ENCODE measurements at regions not wholly inside any gene's neighbourhood (a gene's known extent, or its start where the extent isn't known, plus 50 kb on each side); places are given as distances from the start of the nearest gene placed in this dataset.

- Histone ChIP-seq H3K4me3 (ENCODE audit: low read length) (no peak overlapping the region), H3K27ac (ENCODE audit: low read depth, low read length) (no peak overlapping the region), H3K36me3 (ENCODE audit: insufficient read depth, low read length) (no peaks in the 10 kb centered on the region), H3K4me1 (ENCODE audit: insufficient read depth, low read length) (no peaks in the 10 kb centered on the region), H3K9me3 (ENCODE audit: low read length) (no peaks in the 10 kb centered on the region), H3K27me3 (ENCODE audit: insufficient read depth, low read length, poor library complexity, severe bottlenecking) (no peaks in the 10 kb centered on the region)
- ChIA-PET POLR2A (no interaction called here), CTCF (no interaction called here)
- H3K4me1 Mint-ChIP-seq: no peaks in the 10 kb centered on the region
- peaks cover 2 to 17% (median 4%) of the 10 kb centered on the region in 5 donors for H3K9me3 Mint-ChIP-seq
- H3K27ac Mint-ChIP-seq: no peak overlapping the region
- no peak for DNase-seq
- no peaks in the 10 kb centered on the region for H3K36me3 Mint-ChIP-seq
- no peak overlapping the region for H3K4me3 Mint-ChIP-seq
- no peaks in the 10 kb centered on the region for H3K27me3 Mint-ChIP-seq
Observed at GRCh38 chr13:55761986-55762385, 1378.7 kb upstream of the PRR20A start.

DNA sequence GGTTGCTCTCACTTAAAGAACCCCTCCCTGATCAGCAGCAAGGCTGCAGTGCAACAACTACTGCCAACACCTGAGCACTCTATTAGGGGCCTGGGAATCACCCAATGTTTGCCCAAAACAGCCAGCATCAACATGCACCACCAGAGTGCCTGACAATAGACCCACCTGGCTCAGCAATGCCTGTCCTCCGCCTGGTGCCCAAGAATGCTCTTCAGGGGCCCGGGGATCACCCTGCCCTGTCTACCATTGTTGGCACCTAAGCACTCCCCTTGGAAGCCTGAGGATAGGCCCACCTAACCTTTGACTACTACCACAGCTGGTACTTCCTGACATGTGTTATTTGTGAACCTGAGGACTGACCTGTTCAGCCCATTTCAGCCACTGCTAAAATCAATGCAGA, 1363.1 kb upstream of the PRR20A start:
- no peak overlapping the region for H3K27ac Mint-ChIP-seq
- Histone ChIP-seq H3K27me3 (ENCODE audit: insufficient read depth, low read length, poor library complexity, severe bottlenecking) (no peaks in the 10 kb centered on the region), H3K27ac (ENCODE audit: low read depth, low read length) (no peak overlapping the region), H3K4me1 (ENCODE audit: insufficient read depth, low read length) (no peaks in the 10 kb centered on the region), H3K36me3 (ENCODE audit: insufficient read depth, low read length) (no peaks in the 10 kb centered on the region), H3K4me3 (ENCODE audit: low read length) (no peak overlapping the region), H3K9me3 (ENCODE audit: low read length) (peaks cover 4% of the 10 kb centered on the region)
- H3K4me3 Mint-ChIP-seq: no peak overlapping the region
- peaks cover 3 to 37% (median 10%) of the 10 kb centered on the region in 5 donors for H3K9me3 Mint-ChIP-seq
- H3K27me3 Mint-ChIP-seq: no peaks in the 10 kb centered on the region
- ChIA-PET POLR2A (no interaction called here), CTCF (no interaction called here)
- no peak for DNase-seq
- H3K4me1 Mint-ChIP-seq: no peaks in the 10 kb centered on the region
- H3K36me3 Mint-ChIP-seq: no peaks in the 10 kb centered on the region

DNA sequence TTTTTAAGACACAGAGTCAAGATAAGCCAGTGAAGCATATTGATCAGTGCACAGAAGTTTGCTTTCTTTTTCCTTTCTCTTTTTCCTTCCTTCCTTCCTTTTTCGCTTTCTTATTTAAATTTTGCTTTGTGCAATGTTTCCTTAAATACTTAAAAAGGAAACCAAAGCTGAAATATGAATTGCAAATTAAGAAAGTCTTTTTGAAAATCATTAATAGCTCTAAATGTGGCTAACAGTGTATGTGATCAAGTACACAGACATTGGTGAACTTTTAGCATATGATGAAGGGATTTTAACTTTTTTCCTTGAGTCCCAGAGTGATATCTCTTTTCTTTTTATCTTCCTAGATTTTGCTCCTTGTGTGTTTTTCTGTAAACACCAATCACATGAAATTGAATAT, 1356.9 kb upstream of the PRR20A start:
- Mint-ChIP-seq H3K9me3 (peaks cover 5 to 39% (median 15%) of the 10 kb centered on the region in 5 donors), H3K4me3 (no peak overlapping the region), H3K27me3 (no peaks in the 10 kb centered on the region), H3K4me1 (no peaks in the 10 kb centered on the region), H3K27ac (no peak overlapping the region), H3K36me3 (no peaks in the 10 kb centered on the region)
- H3K36me3 ChIP-seq (ENCODE audit: insufficient read depth, low read length): no peaks in the 10 kb centered on the region
- H3K27me3 ChIP-seq (ENCODE audit: insufficient read depth, low read length, poor library complexity, severe bottlenecking): no peaks in the 10 kb centered on the region
- H3K4me3 ChIP-seq (ENCODE audit: low read length): no peak overlapping the region
- H3K4me1 ChIP-seq (ENCODE audit: insufficient read depth, low read length): no peaks in the 10 kb centered on the region
- H3K9me3 ChIP-seq (ENCODE audit: low read length): peaks cover 4% of the 10 kb centered on the region
- H3K27ac ChIP-seq (ENCODE audit: low read depth, low read length): no peak overlapping the region
- no peak for DNase-seq
- ChIA-PET CTCF (no interaction called here), POLR2A (no interaction called here)

- Histone ChIP-seq H3K4me1 (ENCODE audit: insufficient read depth, low read length) (no peaks in the 10 kb centered on the region), H3K9me3 (ENCODE audit: low read length) (no peaks in the 10 kb centered on the region), H3K36me3 (ENCODE audit: insufficient read depth, low read length) (no peaks in the 10 kb centered on the region), H3K4me3 (ENCODE audit: low read length) (no peak overlapping the region), H3K27ac (ENCODE audit: low read depth, low read length) (no peak overlapping the region), H3K27me3 (ENCODE audit: insufficient read depth, low read length, poor library complexity, severe bottlenecking) (no peaks in the 10 kb centered on the region)
- Mint-ChIP-seq H3K4me1 (no peaks in the 10 kb centered on the region), H3K4me3 (no peak overlapping the region), H3K27me3 (no peaks in the 10 kb centered on the region), H3K9me3 (peaks cover 7 to 36% (median 17%) of the 10 kb centered on the region in 5 donors), H3K36me3 (no peaks in the 10 kb centered on the region), H3K27ac (no peak overlapping the region)
- DNase-seq: no peak
- ChIA-PET POLR2A (no interaction called here), CTCF (no interaction called here)
Observed at GRCh38 chr13:55788548-55788947, 1352.2 kb upstream of the PRR20A start.

GRCh38 chr13:55792544-55793193, 1348.0 kb upstream of the PRR20A start:
- ChIA-PET CTCF (no interaction called here), POLR2A (no interaction called here)
- Histone ChIP-seq H3K27ac (ENCODE audit: low read depth, low read length) (no peak overlapping the region), H3K36me3 (ENCODE audit: insufficient read depth, low read length) (no peaks in the 10 kb centered on the region), H3K9me3 (ENCODE audit: low read length) (no peaks in the 10 kb centered on the region), H3K27me3 (ENCODE audit: insufficient read depth, low read length, poor library complexity, severe bottlenecking) (no peaks in the 10 kb centered on the region), H3K4me1 (ENCODE audit: insufficient read depth, low read length) (no peaks in the 10 kb centered on the region), H3K4me3 (ENCODE audit: low read length) (no peak overlapping the region)
- no peaks in the 10 kb centered on the region for H3K27me3 Mint-ChIP-seq
- H3K36me3 Mint-ChIP-seq: no peaks in the 10 kb centered on the region
- no peak overlapping the region for H3K4me3 Mint-ChIP-seq
- DNase-seq: no peak
- H3K4me1 Mint-ChIP-seq: no peaks in the 10 kb centered on the region
- no peak overlapping the region for H3K27ac Mint-ChIP-seq
- peaks cover 0 to 28% (median 8%) of the 10 kb centered on the region in 5 donors for H3K9me3 Mint-ChIP-seq

GRCh38 chr13:55815458-55816033, 1325.2 kb upstream of the PRR20A start:
- H3K27me3 ChIP-seq (ENCODE audit: insufficient read depth, low read length, poor library complexity, severe bottlenecking): no peaks in the 10 kb centered on the region
- H3K9me3 Mint-ChIP-seq: peaks cover 2 to 18% (median 9%) of the 10 kb centered on the region in 5 donors
- no peak overlapping the region for H3K27ac ChIP-seq (ENCODE audit: low read depth, low read length)
- H3K4me1 ChIP-seq (ENCODE audit: insufficient read depth, low read length): no peaks in the 10 kb centered on the region
- ChIA-PET POLR2A (no interaction called here), CTCF (no interaction called here)
- no peak overlapping the region for H3K4me3 ChIP-seq (ENCODE audit: low read length)
- no peak overlapping the region for H3K27ac Mint-ChIP-seq
- no peak overlapping the region for H3K4me3 Mint-ChIP-seq
- H3K36me3 Mint-ChIP-seq: no peaks in the 10 kb centered on the region
- no peaks in the 10 kb centered on the region for H3K27me3 Mint-ChIP-seq
- H3K36me3 ChIP-seq (ENCODE audit: insufficient read depth, low read length): no peaks in the 10 kb centered on the region
- no peaks in the 10 kb centered on the region for H3K9me3 ChIP-seq (ENCODE audit: low read length)
- DNase-seq: no peak
- no peaks in the 10 kb centered on the region for H3K4me1 Mint-ChIP-seq

- H3K27me3 ChIP-seq (ENCODE audit: insufficient read depth, low read length, poor library complexity, severe bottlenecking): no peaks in the 10 kb centered on the region
- Mint-ChIP-seq H3K27ac (no peak overlapping the region), H3K27me3 (no peaks in the 10 kb centered on the region), H3K9me3 (peaks cover 2 to 18% (median 9%) of the 10 kb centered on the region in 5 donors), H3K4me3 (no peak overlapping the region), H3K36me3 (no peaks in the 10 kb centered on the region), H3K4me1 (no peaks in the 10 kb centered on the region)
- no peak overlapping the region for H3K27ac ChIP-seq (ENCODE audit: low read depth, low read length)
- no peak overlapping the region for H3K4me3 ChIP-seq (ENCODE audit: low read length)
- CTCF ChIA-PET: no interaction called here
- DNase-seq: no peak
- no peaks in the 10 kb centered on the region for H3K9me3 ChIP-seq (ENCODE audit: low read length)
- no peaks in the 10 kb centered on the region for H3K4me1 ChIP-seq (ENCODE audit: insufficient read depth, low read length)
- POLR2A ChIA-PET: no interaction called here
- no peaks in the 10 kb centered on the region for H3K36me3 ChIP-seq (ENCODE audit: insufficient read depth, low read length)
Observed at GRCh38 chr13:55816976-55817601, 1323.6 kb upstream of the PRR20A start.

DNA sequence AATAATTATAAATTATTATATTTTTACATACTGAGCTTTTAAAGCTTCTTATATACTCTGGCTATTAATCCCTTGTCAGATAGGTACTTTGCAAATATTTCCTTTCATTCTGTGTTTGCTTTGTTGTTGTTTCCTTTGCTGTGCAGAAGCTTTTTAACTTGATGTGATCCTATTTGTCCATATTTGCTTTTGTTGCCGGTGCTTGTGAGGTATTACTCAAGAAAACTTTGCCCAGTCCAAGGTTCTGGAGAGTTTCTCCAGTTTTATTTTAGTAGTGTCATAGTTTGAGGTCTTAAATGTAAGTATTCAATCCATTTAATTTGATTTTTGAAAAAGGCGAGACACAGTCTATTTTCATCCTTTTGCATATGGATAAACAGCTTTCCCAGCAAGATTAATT, 1319.9 kb upstream of the PRR20A start:
- Histone ChIP-seq H3K27ac (ENCODE audit: low read depth, low read length) (no peak overlapping the region), H3K36me3 (ENCODE audit: insufficient read depth, low read length) (no peaks in the 10 kb centered on the region), H3K9me3 (ENCODE audit: low read length) (no peaks in the 10 kb centered on the region), H3K27me3 (ENCODE audit: insufficient read depth, low read length, poor library complexity, severe bottlenecking) (no peaks in the 10 kb centered on the region), H3K4me1 (ENCODE audit: insufficient read depth, low read length) (no peaks in the 10 kb centered on the region), H3K4me3 (ENCODE audit: low read length) (no peak overlapping the region)
- no peak for DNase-seq
- no peaks in the 10 kb centered on the region for H3K36me3 Mint-ChIP-seq
- ChIA-PET CTCF (no interaction called here), POLR2A (no interaction called here)
- no peaks in the 10 kb centered on the region for H3K4me1 Mint-ChIP-seq
- no peaks in the 10 kb centered on the region for H3K27me3 Mint-ChIP-seq
- H3K4me3 Mint-ChIP-seq: no peak overlapping the region
- H3K9me3 Mint-ChIP-seq: peaks cover 2 to 16% (median 8%) of the 10 kb centered on the region in 5 donors
- H3K27ac Mint-ChIP-seq: no peak overlapping the region

Data from CD8-positive, alpha-beta memory T cell (primary cell).